Panc1 (cell line): ENCODE measurements at regions not wholly inside any gene's neighbourhood (a gene's known extent, or its start where the extent isn't known, plus 50 kb on each side); places are given as distances from the start of the nearest gene placed in this dataset.

ENCODE experiments used
- ATAC-seq: fragments of 200-7000 bp; cut with Tn5 transposase; 2 replicates; pipeline ENCODE4 v1.9.1; 2020; ENCODE audit warnings: mild to moderate bottlenecking, moderate library complexity
- BruUV-seq: library from RNA; stranded (reverse); fragments of 400-500 nt; replicated peaks from 2 replicates; lab custom pipeline; 2021; lab: Mats Ljungman, UMichigan
- CTCF ChIA-PET: fragments of 300-600 bp; sonication (Branson Sonifier 250); formaldehyde crosslinking; loops from one replicate; lab custom pipeline; 2022; ENCODE audit warnings: antibody characterized with exemption; lab: Charles Lee
- POLR2A ChIA-PET: fragments of 300-600 bp; sonication (Branson Sonifier 250); formaldehyde crosslinking; loops from one replicate; lab custom pipeline; 2022; ENCODE audit warnings: antibody characterized with exemption; lab: Charles Lee
- DNase-seq: peaks from one replicate; pipeline ENCODE4 v3.0.0-alpha.2; 2010; ENCODE audit warnings: low read depth, low spot score
- H3K27ac ChIP-seq: 2 replicates; pipeline ENCODE4 v1.5.1; 2011; ENCODE audit warnings: mild to moderate bottlenecking, low read length, inconsistent platforms
- H3K27me3 ChIP-seq: fragments of 200-500 bp; sonication (Bioruptor generic); 2 replicates; pipeline ENCODE4 v1.6.0; 2014; ENCODE audit warnings: low read length, inconsistent platforms; ENCODE audit not compliant: control insufficient read depth, insufficient read depth
- H3K36me3 ChIP-seq: fragments of 200-500 bp; sonication (Bioruptor generic); 2 replicates; pipeline ENCODE4 v1.5.1; 2014; ENCODE audit warnings: inconsistent platforms, mild to moderate bottlenecking, low read length, moderate library complexity; ENCODE audit not compliant: control insufficient read depth, insufficient read depth
- H3K4me1 ChIP-seq: 2 replicates; pipeline ENCODE4 v1.5.1; 2011; ENCODE audit warnings: inconsistent platforms, mild to moderate bottlenecking, low read length, moderate library complexity; ENCODE audit not compliant: control insufficient read depth, insufficient read depth
- H3K4me3 ChIP-seq, 2 experiments: 2 replicates each; pipeline ENCODE4 v1.5.1; 2011 to 2012; ENCODE audit warnings: low read depth in 2 of 2, low read length in 2 of 2, mild to moderate bottlenecking in 2 of 2, inconsistent platforms in 1 of 2, moderate library complexity in 1 of 2
- H3K9me3 ChIP-seq: fragments of 200-500 bp; sonication (Bioruptor generic); 2 replicates; pipeline ENCODE4 v1.5.1; 2014; ENCODE audit warnings: low read depth, mild to moderate bottlenecking, inconsistent platforms, low read length, moderate library complexity; ENCODE audit not compliant: control insufficient read depth, insufficient read depth
- POLR2AphosphoS5 ChIP-seq: IDR thresholded peaks from 2 replicates; pipeline ENCODE4 v1.6.1; 2012; ENCODE audit warnings: mild to moderate bottlenecking, low read depth, low read length, moderate library complexity
- SIN3A ChIP-seq: IDR thresholded peaks from 2 replicates; pipeline ENCODE4 v1.6.1; 2012; ENCODE audit warnings: low read depth, mild to moderate bottlenecking, low read length, moderate library complexity, borderline replicate concordance; ENCODE audit not compliant: insufficient read depth
- TCF7L2 ChIP-seq: IDR thresholded peaks from 2 replicates; pipeline ENCODE4 v1.6.1; 2011; ENCODE audit warnings: mild to moderate bottlenecking, low read depth, low read length, inconsistent platforms
- in situ Hi-C: cut with HindIII; loops from 2 replicates; pipeline ENCODE4 v1.10.0; 2016; ENCODE audit warnings: low sequenced_read_pairs, low pct_unique_long_range_greater_than_20kb
- intact Hi-C: fragments of 100-400 bp; cut with micrococcal nuclease; formaldehyde crosslinking; loops from one replicate; pipeline ENCODE4 v1.10.0; 2022; ENCODE audit not compliant: unreplicated experiment
- TF ChIP-seq, protein P1 (sequence below), 2 experiments: IDR thresholded peaks; 2 replicates each; pipeline ENCODE4 v1.6.1; 2011 to 2012; ENCODE audit warnings: low read depth in 2 of 2, control low read depth in 1 of 2, low read length in 1 of 2, mild to moderate bottlenecking in 1 of 2, moderate library complexity in 1 of 2; ENCODE audit not compliant: insufficient read depth in 1 of 2
- TF ChIP-seq, protein P2 (sequence below): fragments of 450-650 bp; IDR thresholded peaks from 2 replicates; pipeline ENCODE4 v1.5.1; 2017; ENCODE audit warnings: mild to moderate bottlenecking

DNA sequence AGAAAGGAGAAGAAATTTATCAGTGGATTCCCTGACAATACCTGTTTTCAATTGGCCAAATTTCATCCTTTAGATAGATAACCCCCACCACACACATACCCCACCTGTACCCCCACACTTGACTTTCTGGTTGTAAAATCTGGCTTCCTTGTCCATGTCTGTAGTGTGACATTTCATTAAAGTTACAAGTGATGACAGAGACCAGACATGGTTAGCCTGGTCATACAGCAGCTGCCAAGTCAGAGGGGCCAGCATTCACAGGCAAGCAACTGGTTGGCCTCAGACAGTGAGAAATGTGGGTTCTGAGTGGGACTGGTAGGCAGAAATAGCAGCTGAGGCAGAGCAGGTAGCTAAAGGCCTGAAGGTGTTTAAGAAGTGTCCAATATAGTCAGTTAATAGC is 238.6 kb upstream of the SOX14 start:
- TF ChIP-seq, protein P1, sequence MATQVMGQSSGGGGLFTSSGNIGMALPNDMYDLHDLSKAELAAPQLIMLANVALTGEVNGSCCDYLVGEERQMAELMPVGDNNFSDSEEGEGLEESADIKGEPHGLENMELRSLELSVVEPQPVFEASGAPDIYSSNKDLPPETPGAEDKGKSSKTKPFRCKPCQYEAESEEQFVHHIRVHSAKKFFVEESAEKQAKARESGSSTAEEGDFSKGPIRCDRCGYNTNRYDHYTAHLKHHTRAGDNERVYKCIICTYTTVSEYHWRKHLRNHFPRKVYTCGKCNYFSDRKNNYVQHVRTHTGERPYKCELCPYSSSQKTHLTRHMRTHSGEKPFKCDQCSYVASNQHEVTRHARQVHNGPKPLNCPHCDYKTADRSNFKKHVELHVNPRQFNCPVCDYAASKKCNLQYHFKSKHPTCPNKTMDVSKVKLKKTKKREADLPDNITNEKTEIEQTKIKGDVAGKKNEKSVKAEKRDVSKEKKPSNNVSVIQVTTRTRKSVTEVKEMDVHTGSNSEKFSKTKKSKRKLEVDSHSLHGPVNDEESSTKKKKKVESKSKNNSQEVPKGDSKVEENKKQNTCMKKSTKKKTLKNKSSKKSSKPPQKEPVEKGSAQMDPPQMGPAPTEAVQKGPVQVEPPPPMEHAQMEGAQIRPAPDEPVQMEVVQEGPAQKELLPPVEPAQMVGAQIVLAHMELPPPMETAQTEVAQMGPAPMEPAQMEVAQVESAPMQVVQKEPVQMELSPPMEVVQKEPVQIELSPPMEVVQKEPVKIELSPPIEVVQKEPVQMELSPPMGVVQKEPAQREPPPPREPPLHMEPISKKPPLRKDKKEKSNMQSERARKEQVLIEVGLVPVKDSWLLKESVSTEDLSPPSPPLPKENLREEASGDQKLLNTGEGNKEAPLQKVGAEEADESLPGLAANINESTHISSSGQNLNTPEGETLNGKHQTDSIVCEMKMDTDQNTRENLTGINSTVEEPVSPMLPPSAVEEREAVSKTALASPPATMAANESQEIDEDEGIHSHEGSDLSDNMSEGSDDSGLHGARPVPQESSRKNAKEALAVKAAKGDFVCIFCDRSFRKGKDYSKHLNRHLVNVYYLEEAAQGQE (IDR thresholded peaks at IDR 0.05; ENCODE audit: insufficient read depth in 1 of 2, low read depth in 2 of 2, low read length in 1 of 2): no peak
- no peak for TF ChIP-seq POLR2AphosphoS5
- no peak for TF ChIP-seq SIN3A
- no peak for TF ChIP-seq TCF7L2
- TF ChIP-seq, protein P2, sequence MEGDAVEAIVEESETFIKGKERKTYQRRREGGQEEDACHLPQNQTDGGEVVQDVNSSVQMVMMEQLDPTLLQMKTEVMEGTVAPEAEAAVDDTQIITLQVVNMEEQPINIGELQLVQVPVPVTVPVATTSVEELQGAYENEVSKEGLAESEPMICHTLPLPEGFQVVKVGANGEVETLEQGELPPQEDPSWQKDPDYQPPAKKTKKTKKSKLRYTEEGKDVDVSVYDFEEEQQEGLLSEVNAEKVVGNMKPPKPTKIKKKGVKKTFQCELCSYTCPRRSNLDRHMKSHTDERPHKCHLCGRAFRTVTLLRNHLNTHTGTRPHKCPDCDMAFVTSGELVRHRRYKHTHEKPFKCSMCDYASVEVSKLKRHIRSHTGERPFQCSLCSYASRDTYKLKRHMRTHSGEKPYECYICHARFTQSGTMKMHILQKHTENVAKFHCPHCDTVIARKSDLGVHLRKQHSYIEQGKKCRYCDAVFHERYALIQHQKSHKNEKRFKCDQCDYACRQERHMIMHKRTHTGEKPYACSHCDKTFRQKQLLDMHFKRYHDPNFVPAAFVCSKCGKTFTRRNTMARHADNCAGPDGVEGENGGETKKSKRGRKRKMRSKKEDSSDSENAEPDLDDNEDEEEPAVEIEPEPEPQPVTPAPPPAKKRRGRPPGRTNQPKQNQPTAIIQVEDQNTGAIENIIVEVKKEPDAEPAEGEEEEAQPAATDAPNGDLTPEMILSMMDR: no peak
- Histone ChIP-seq H3K27me3 (no peaks in the 10 kb centered on the region), H3K4me3 (no peak overlapping the region), H3K4me1 (no peaks in the 10 kb centered on the region), H3K27ac (no peak overlapping the region), H3K36me3 (no peaks in the 10 kb centered on the region), H3K9me3 (no peaks in the 10 kb centered on the region)
- ChIA-PET CTCF (no interaction called here), POLR2A (no interaction called here)
- no TSS peak for BruUV-seq
- intact Hi-C loops (no loop called here), in situ Hi-C loops (no loop called here)
- DNase-seq: no peak
- no peak for ATAC-seq

DNA sequence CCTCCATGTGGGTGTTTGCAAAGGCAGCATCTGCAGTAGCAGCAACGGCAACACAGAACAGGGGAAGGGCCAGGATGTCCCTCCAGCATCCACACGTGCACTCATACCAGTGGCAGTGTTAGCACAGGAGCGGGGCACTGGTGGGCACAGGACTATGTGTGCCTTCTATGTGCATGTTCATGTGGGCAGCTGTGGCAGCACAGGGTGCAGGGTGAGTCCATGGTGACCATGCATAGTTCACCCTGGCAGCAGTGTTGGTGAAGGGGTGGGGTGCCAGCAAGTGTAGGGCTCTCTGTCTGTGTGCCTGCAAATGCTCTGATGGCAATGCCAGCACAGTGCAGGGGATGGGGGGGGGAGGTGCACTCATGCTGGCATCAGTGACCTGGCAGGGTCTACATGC is 222.1 kb upstream of the SOX14 start:
- ChIA-PET POLR2A (no interaction called here), CTCF (no interaction called here)
- H3K36me3 ChIP-seq: no peaks in the 10 kb centered on the region
- ATAC-seq: no peak
- no peaks in the 10 kb centered on the region for H3K9me3 ChIP-seq
- H3K4me1 ChIP-seq: no peaks in the 10 kb centered on the region
- DNase-seq: no peak
- intact Hi-C loops: no loop called here
- TF ChIP-seq POLR2AphosphoS5: no peak
- TF ChIP-seq, protein P1 (IDR thresholded peaks at IDR 0.05; ENCODE audit: insufficient read depth in 1 of 2, low read depth in 2 of 2, low read length in 1 of 2): no peak
- TF ChIP-seq SIN3A: no peak
- TF ChIP-seq, protein P2: no peak
- TF ChIP-seq TCF7L2: no peak
- H3K27ac ChIP-seq: no peak overlapping the region
- BruUV-seq: no TSS peak
- in situ Hi-C loops: no loop called here
- H3K27me3 ChIP-seq: no peaks in the 10 kb centered on the region
- H3K4me3 ChIP-seq: no peak overlapping the region
